ENCODE measurements at regions not wholly inside any gene's neighbourhood (a gene's known extent, or its start where the extent isn't known, plus 50 kb on each side); places are given as distances from the start of the nearest gene placed in this dataset.

- Mint-ChIP-seq H3K27me3 (ENCODE audit: low read depth) (no peaks in the 10 kb centered on the region), H3K4me3 (no peak overlapping the region), H3K9me3 (no peaks in the 10 kb centered on the region), H3K27ac (no peak overlapping the region), H3K36me3 (ENCODE audit: insufficient read depth in 1 of 3, low read depth in 3 of 3) (no peaks in the 10 kb centered on the region), H3K4me1 (peaks cover 9 to 16% of the 10 kb centered on the region in 2 experiments)
- H3K23me2 ChIP-seq (ENCODE audit: insufficient read length, low read depth, low read length, poor library complexity, severe bottlenecking), result no peaks in the 10 kb centered on the region
- no peak overlapping the region for H4K91ac ChIP-seq (ENCODE audit: insufficient read length, low read depth, low read length)
- H3K79me1 ChIP-seq (ENCODE audit: insufficient read depth, low read depth, low read length, poor library complexity, severe bottlenecking), result no peaks in the 10 kb centered on the region
- no peaks in the 10 kb centered on the region for H3K79me2 ChIP-seq (ENCODE audit: insufficient read depth, low read length)
- no peak overlapping the region for H2BK15ac ChIP-seq (ENCODE audit: low read depth, low read length)
- no peak overlapping the region for H2AK5ac ChIP-seq (ENCODE audit: insufficient read length, low read length)
- no peak for TF ChIP-seq CTCF (conservative IDR thresholded peaks at IDR 0.05)
- H3K56ac ChIP-seq (ENCODE audit: insufficient read length, low read depth, low read length), result no peak overlapping the region
- no peak overlapping the region for H3K14ac ChIP-seq (ENCODE audit: insufficient read depth, low read length)
- H3K9me3 ChIP-seq (ENCODE audit: control insufficient read depth, low read depth, low read length), result no peaks in the 10 kb centered on the region
- no peak overlapping the region for H4K5ac ChIP-seq (ENCODE audit: insufficient read length, low read depth, low read length)
- H3K27me3 ChIP-seq (ENCODE audit: insufficient read depth, low read length), result no peaks in the 10 kb centered on the region
- H3K4me1 ChIP-seq (ENCODE audit: insufficient read depth, low read length), result no peaks in the 10 kb centered on the region
- no peaks in the 10 kb centered on the region for H4K20me1 ChIP-seq (ENCODE audit: control insufficient read depth, insufficient read depth, insufficient read length)
- H2BK12ac ChIP-seq (ENCODE audit: insufficient read length, low read depth, low read length), result no peak overlapping the region
- no peak overlapping the region for H2AFZ ChIP-seq (ENCODE audit: low read length)
- no peak overlapping the region for H2BK5ac ChIP-seq (ENCODE audit: insufficient read length, low read length)
- no peak overlapping the region for H3T11ph ChIP-seq (ENCODE audit: low read length)
- no peak overlapping the region for H2BK120ac ChIP-seq (ENCODE audit: low read depth, low read length, poor library complexity, severe bottlenecking)
- no CpG with 5 or more reads among the region's 5 CpGs for WGBS (ENCODE audit: extremely low coverage, insufficient read length, low lambda C conversion rate)
- no peak overlapping the region for H3K4ac ChIP-seq (ENCODE audit: low read depth, low read length)
- no peak overlapping the region for H2BK20ac ChIP-seq (ENCODE audit: low read depth, low read length, poor library complexity, severe bottlenecking)
- no peak overlapping the region for H3K9ac ChIP-seq (ENCODE audit: extremely low read depth, insufficient read length, low read length)
- H3K23ac ChIP-seq (ENCODE audit: insufficient read length, low read depth, low read length), result no peak overlapping the region
- no peak overlapping the region for H3K27ac ChIP-seq (ENCODE audit: insufficient read length, low read depth, low read length)
- no peak overlapping the region for H3K4me2 ChIP-seq (ENCODE audit: insufficient read depth, insufficient read length, low read length)
- H3K18ac ChIP-seq (ENCODE audit: insufficient read length, low read depth, low read length), result no peak overlapping the region
- DNase-seq, result no peak
- no peak overlapping the region for H4K8ac ChIP-seq (replicated peaks; ENCODE audit: insufficient read length, low read depth, low read length)
Measured at GRCh38 chr9:80794197-80794596, 895.1 kb downstream of the TLE1 start.

Measured in H9 (cell line).